Lung (tissue), 11 donors: ENCODE measurements at regions not wholly inside any gene's neighbourhood (a gene's known extent, or its start where the extent isn't known, plus 50 kb on each side); places are given as distances from the start of the nearest gene placed in this dataset.

Source experiments
- ATAC-seq: fragments of 200-7000 bp; cut with Tn5 transposase; one replicate; pipeline ENCODE4 v1.9.1; 2020; ENCODE audit warnings: moderate number of reproducible peaks; ENCODE audit not compliant: insufficient read depth, low FRiP score
- DNase-seq, 3 donors: peaks; one replicate each; pipeline ENCODE4 v3.0.0-alpha.2; 2013 to 2017
- H3K27ac ChIP-seq, 2 donors: one replicate each; pipeline ENCODE4 v1.5.1; 2013; ENCODE audit warnings: mild to moderate bottlenecking in 2 of 2, moderate library complexity in 2 of 2, control low read depth in 1 of 2, inconsistent platforms in 1 of 2, low read depth in 1 of 2, low read length in 1 of 2
- H3K27me3 ChIP-seq, 3 donors: one replicate each; pipeline ENCODE4 v1.5.1; 2013; ENCODE audit warnings: low read length in 2 of 3; ENCODE audit not compliant: control insufficient read depth in 3 of 3, insufficient read depth in 3 of 3
- H3K36me3 ChIP-seq, 4 donors: one replicate each; pipeline ENCODE4 v1.5.1; 2013; ENCODE audit warnings: low read length in 4 of 4, mild to moderate bottlenecking in 1 of 4, moderate library complexity in 1 of 4; ENCODE audit not compliant: control insufficient read depth in 4 of 4, insufficient read depth in 4 of 4
- H3K4me1 ChIP-seq, 5 donors: one replicate each; pipeline ENCODE4 v1.5.1; 2013; ENCODE audit warnings: low read length in 5 of 5, mild to moderate bottlenecking in 2 of 5, moderate library complexity in 1 of 5; ENCODE audit not compliant: control insufficient read depth in 5 of 5, insufficient read depth in 5 of 5
- H3K4me3 ChIP-seq: one replicate; pipeline ENCODE4 v1.5.1; 2013; ENCODE audit warnings: mild to moderate bottlenecking, control low read depth, moderate library complexity
- H3K9ac ChIP-seq, 2 donors: one replicate each; pipeline ENCODE4 v1.5.1; 2013; ENCODE audit warnings: low read length in 2 of 2, control low read depth in 1 of 2; ENCODE audit not compliant: insufficient read depth in 1 of 2
- H3K9me3 ChIP-seq, 4 donors: one replicate each; pipeline ENCODE4 v1.5.1; 2013; ENCODE audit warnings: low read length in 3 of 4, mild to moderate bottlenecking in 1 of 4, moderate library complexity in 1 of 4; ENCODE audit not compliant: control insufficient read depth in 4 of 4, insufficient read depth in 3 of 4
- CTCF ChIP-seq: IDR thresholded peaks from 2 replicates; pipeline ENCODE4 v1.5.1; 2012; ENCODE audit warnings: mild to moderate bottlenecking; ENCODE audit errors: control extremely low read depth, extremely low read depth
- WGBS, 2 donors: extraction: QIAGEN DNeasy Blood & Tissue Kit; methylation state at CpG; one replicate each; pipeline ENCODE4 v1.1.7; 2013; 5-methylcytosine and 5-hydroxymethylcytosine counted together
- donor health status: control.
- donor health status: control.
- donor health status: Bipolar disorder and iron deficiency.
- donor health status: healthy.
- donor health status: DM: yes; HTN: yes; CAD: no.

- ATAC-seq, result no peak
Measured at GRCh38 chr19:27986299-27986698, 1226.7 kb downstream of the UQCRFS1 start.

GRCh38 chr19:27975419-27976005, 1237.4 kb downstream of the UQCRFS1 start:
- DNase-seq (no peak), ATAC-seq (no peak)
- Histone ChIP-seq H3K9ac (no peak overlapping the region), H3K4me3 (no peak overlapping the region), H3K9me3 (no peaks in the 10 kb centered on the region), H3K27ac (no peak overlapping the region), H3K4me1 (peaks cover 0 to 6% (median 0%) of the 10 kb centered on the region in 5 donors), H3K27me3 (peaks cover 0 to 3% (median 0%) of the 10 kb centered on the region in 3 donors), H3K36me3 (no peaks in the 10 kb centered on the region)
- TF ChIP-seq CTCF, result no peak
- WGBS, 2 donors, result 63 to 71% methylated on average over 5 of the region's 5 CpGs

More at GRCh38 chr19:27986299-27986698, 1226.7 kb downstream of the UQCRFS1 start:
- no peak overlapping the region for H3K4me3 ChIP-seq
- 57 to 80% methylated on average over 1 of the region's 1 CpG for WGBS, 2 donors
- H3K9ac ChIP-seq, result no peak overlapping the region
- H3K27me3 ChIP-seq, result peaks cover 0 to 2% (median 0%) of the 10 kb centered on the region in 3 donors
- H3K9me3 ChIP-seq, result no peaks in the 10 kb centered on the region
- no peak for DNase-seq
- H3K36me3 ChIP-seq, result no peaks in the 10 kb centered on the region
- H3K27ac ChIP-seq, result no peak overlapping the region
- no peak for TF ChIP-seq CTCF
- H3K4me1 ChIP-seq, result no peaks in the 10 kb centered on the region

GRCh38 chr19:27974082-27974513, 1238.9 kb downstream of the UQCRFS1 start:
- Histone ChIP-seq H3K9ac (no peak overlapping the region), H3K4me3 (no peak overlapping the region), H3K4me1 (peaks cover 0 to 6% (median 0%) of the 10 kb centered on the region in 5 donors), H3K9me3 (no peaks in the 10 kb centered on the region), H3K27me3 (peaks cover 0 to 3% (median 0%) of the 10 kb centered on the region in 3 donors), H3K36me3 (no peaks in the 10 kb centered on the region), H3K27ac (no peak overlapping the region)
- DNase-seq, result peak; percentile 33 to 65 (median 59)
- TF ChIP-seq CTCF, result no peak
- ATAC-seq, result no peak
- 30 to 40% methylated on average over 2 of the region's 2 CpGs for WGBS, 2 donors
